ENCODE measurements at regions not wholly inside any gene's neighbourhood (a gene's known extent, or its start where the extent isn't known, plus 50 kb on each side); places are given as distances from the start of the nearest gene placed in this dataset.

DNA sequence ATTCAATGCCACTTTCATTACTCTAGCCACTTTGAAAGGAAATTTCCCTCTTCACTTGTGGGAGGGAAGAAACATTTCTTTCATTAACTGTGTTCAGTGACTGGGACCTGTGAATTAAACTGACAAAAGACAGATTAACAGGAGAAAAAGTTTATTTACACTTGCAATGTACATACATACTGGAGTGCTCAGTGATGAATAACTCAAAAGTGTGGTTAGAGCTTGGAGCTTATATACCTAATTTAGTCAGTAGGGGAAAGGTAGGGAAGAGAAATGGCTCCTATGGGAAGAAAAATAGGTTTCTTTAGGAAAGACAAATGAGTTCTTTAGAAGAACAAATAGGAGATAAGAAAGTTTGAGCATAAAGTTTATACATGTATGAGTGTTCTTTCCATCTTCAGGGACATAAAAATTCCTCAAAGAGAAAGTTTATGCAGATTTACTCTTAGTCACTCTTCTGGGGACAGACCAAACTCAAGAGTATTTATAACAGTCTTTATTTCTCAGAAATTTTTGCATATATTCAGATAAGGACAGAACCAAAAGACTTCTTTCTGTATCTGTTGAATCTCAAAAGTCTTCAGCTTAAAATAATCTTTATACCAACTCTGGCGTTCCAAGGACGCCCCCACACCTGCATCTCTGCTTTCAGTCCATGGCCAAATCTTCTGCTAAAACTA lies 120.0 kb upstream of the RAI14 start:
- no peaks in the 10 kb centered on the region for H3K36me3 Mint-ChIP-seq (ENCODE audit: low read depth)
- H3K9me3 Mint-ChIP-seq = no peaks in the 10 kb centered on the region
- no peak for DNase-seq
- H3K4me3 Mint-ChIP-seq = no peak overlapping the region
- ChIA-PET POLR2A (no interaction called here), CTCF (no interaction called here)
- H3K27me3 Mint-ChIP-seq = peaks cover 20% of the 10 kb centered on the region
- H3K4me1 Mint-ChIP-seq = peaks cover 8% of the 10 kb centered on the region
- no peak overlapping the region for H3K27ac Mint-ChIP-seq

DNA sequence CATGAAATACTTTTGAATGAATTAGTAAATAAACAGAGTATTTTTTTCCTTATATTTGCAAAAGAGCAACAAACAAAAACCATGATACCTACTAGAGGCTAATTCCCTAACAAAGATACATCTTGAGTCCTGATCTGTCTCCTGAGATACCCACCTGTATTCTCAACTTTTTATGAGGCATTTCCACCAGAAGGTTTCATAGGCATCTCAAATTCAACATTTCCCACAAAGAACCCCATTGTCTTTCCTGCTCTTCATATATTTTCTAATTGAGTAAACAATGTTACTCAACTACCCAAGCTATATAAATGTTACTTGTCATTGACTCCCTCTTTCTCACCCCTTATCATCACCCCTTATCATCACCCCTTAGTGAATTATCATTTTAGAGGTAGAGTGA lies 119.4 kb upstream of the RAI14 start:
- Mint-ChIP-seq H3K27me3 (peaks cover 20% of the 10 kb centered on the region), H3K27ac (no peak overlapping the region), H3K9me3 (no peaks in the 10 kb centered on the region), H3K4me1 (peaks cover 8% of the 10 kb centered on the region), H3K4me3 (no peak overlapping the region), H3K36me3 (ENCODE audit: low read depth) (no peaks in the 10 kb centered on the region)
- CTCF ChIA-PET = no interaction called here
- POLR2A ChIA-PET = no interaction called here
- no peak for DNase-seq

GRCh38 chr5:34538026-34538672 lies 118.0 kb upstream of the RAI14 start:
- DNase-seq = no peak
- ChIA-PET CTCF (interaction anchor here (0.6 kb wide), 1 partner anchor 53 kb away, joined by 3 read pairs; no protein-coding TSS in a partner anchor), POLR2A (no interaction called here)
- Mint-ChIP-seq H3K36me3 (ENCODE audit: low read depth) (no peaks in the 10 kb centered on the region), H3K27ac (no peak overlapping the region), H3K27me3 (peaks cover 22% of the 10 kb centered on the region), H3K4me1 (peaks cover 8% of the 10 kb centered on the region), H3K9me3 (no peaks in the 10 kb centered on the region), H3K4me3 (no peak overlapping the region)

GRCh38 chr5:34539183-34539582 lies 116.9 kb upstream of the RAI14 start:
- ChIA-PET POLR2A (no interaction called here), CTCF (no interaction called here)
- H3K36me3 Mint-ChIP-seq (ENCODE audit: low read depth) = no peaks in the 10 kb centered on the region
- peaks cover 24% of the 10 kb centered on the region for H3K27me3 Mint-ChIP-seq
- peaks cover 3% of the 10 kb centered on the region for H3K9me3 Mint-ChIP-seq
- H3K27ac Mint-ChIP-seq = no peak overlapping the region
- H3K4me1 Mint-ChIP-seq = peaks cover 3% of the 10 kb centered on the region
- no peak for DNase-seq
- no peak overlapping the region for H3K4me3 Mint-ChIP-seq

- Mint-ChIP-seq H3K4me1 (no peaks in the 10 kb centered on the region), H3K27me3 (peaks cover 21% of the 10 kb centered on the region), H3K4me3 (no peak overlapping the region), H3K9me3 (peaks cover 9% of the 10 kb centered on the region), H3K36me3 (ENCODE audit: low read depth) (no peaks in the 10 kb centered on the region), H3K27ac (no peak overlapping the region)
- DNase-seq = no peak
- ChIA-PET CTCF (interaction anchor here (0.6 kb wide), 1 partner anchor 1574 kb away, joined by 3 read pairs; no protein-coding TSS in a partner anchor), POLR2A (no interaction called here)
Observed at GRCh38 chr5:34541067-34541466, 115.1 kb upstream of the RAI14 start.

- POLR2A ChIA-PET = no interaction called here
- no peak for DNase-seq
- CTCF ChIA-PET = no interaction called here
- Mint-ChIP-seq H3K9me3 (peaks cover 12% of the 10 kb centered on the region), H3K4me1 (no peaks in the 10 kb centered on the region), H3K27me3 (peaks cover 19% of the 10 kb centered on the region), H3K27ac (no peak overlapping the region), H3K36me3 (ENCODE audit: low read depth) (no peaks in the 10 kb centered on the region), H3K4me3 (no peak overlapping the region)
Observed at GRCh38 chr5:34542818-34543217, 113.3 kb upstream of the RAI14 start.

GRCh38 chr5:34543687-34544086 lies 112.4 kb upstream of the RAI14 start:
- CTCF ChIA-PET = no interaction called here

DNA sequence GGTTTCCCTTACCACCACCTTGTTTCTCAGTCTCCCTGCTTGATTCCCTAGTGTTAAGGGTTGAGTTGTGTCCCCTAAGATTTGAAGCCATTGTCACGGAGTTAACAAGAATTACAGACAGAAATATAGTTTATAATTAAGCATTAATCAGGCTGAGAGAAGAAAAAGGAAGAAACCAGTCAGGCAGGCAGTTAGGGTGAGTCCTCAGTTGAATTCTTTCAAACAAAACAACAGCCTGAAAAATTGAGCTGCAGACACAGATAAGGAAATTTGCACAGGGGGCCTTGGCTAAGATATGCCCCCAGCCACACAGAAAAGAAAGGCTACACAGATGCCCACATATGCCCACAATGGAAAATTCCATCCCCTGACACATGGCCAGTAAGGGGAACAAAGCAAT lies 111.7 kb upstream of the RAI14 start:
- H3K27ac Mint-ChIP-seq = no peak overlapping the region

More at GRCh38 chr5:34543687-34544086, 112.4 kb upstream of the RAI14 start:
- H3K4me3 Mint-ChIP-seq = no peak overlapping the region
- H3K27me3 Mint-ChIP-seq = peaks cover 16% of the 10 kb centered on the region
- H3K4me1 Mint-ChIP-seq = no peaks in the 10 kb centered on the region
- POLR2A ChIA-PET = no interaction called here
- no peak for DNase-seq
- H3K36me3 Mint-ChIP-seq (ENCODE audit: low read depth) = no peaks in the 10 kb centered on the region
- peaks cover 12% of the 10 kb centered on the region for H3K9me3 Mint-ChIP-seq
- H3K27ac Mint-ChIP-seq = no peak overlapping the region

GRCh38 chr5:34545164-34545563 lies 111.0 kb upstream of the RAI14 start:
- ChIA-PET CTCF (no interaction called here), POLR2A (no interaction called here)
- Mint-ChIP-seq H3K36me3 (ENCODE audit: low read depth) (no peaks in the 10 kb centered on the region), H3K4me3 (no peak overlapping the region), H3K4me1 (no peaks in the 10 kb centered on the region), H3K27ac (no peak overlapping the region), H3K9me3 (peaks cover 12% of the 10 kb centered on the region), H3K27me3 (peaks cover 6% of the 10 kb centered on the region)
- no peak for DNase-seq

More for the DNA sequence above, 111.7 kb upstream of the RAI14 start:
- Mint-ChIP-seq H3K4me1 (no peaks in the 10 kb centered on the region), H3K4me3 (no peak overlapping the region), H3K36me3 (ENCODE audit: low read depth) (no peaks in the 10 kb centered on the region), H3K9me3 (peaks cover 12% of the 10 kb centered on the region), H3K27me3 (peaks cover 12% of the 10 kb centered on the region)
- DNase-seq = no peak
- CTCF ChIA-PET = no interaction called here
- POLR2A ChIA-PET = no interaction called here

DNA sequence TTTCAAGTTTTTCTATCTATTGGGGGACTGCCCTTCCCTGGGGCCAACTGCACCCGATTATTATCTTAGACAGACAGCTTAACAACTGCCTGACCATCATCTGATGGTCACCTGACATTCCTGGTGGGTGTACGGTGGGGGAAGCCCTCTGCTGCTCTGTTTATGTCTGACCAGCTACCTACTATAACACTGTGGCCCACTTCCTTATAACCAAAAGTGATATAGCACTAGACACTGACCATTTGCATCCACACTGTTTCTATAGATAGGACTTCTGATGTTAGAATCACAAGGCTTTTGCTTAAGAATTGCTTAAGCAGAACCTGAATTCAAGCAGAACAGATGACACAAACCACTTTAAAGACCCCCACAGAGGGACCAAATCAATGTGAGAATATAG lies 110.5 kb upstream of the RAI14 start:
- H3K4me3 Mint-ChIP-seq = no peak overlapping the region
- ChIA-PET CTCF (interaction anchor here (0.6 kb wide), 1 partner anchor 26 kb away, joined by 3 read pairs; no protein-coding TSS in a partner anchor), POLR2A (no interaction called here)
- DNase-seq = no peak
- no peaks in the 10 kb centered on the region for H3K36me3 Mint-ChIP-seq (ENCODE audit: low read depth)
- no peaks in the 10 kb centered on the region for H3K4me1 Mint-ChIP-seq
- no peak overlapping the region for H3K27ac Mint-ChIP-seq
- peaks cover 12% of the 10 kb centered on the region for H3K9me3 Mint-ChIP-seq
- H3K27me3 Mint-ChIP-seq = peaks cover 6% of the 10 kb centered on the region

DNA sequence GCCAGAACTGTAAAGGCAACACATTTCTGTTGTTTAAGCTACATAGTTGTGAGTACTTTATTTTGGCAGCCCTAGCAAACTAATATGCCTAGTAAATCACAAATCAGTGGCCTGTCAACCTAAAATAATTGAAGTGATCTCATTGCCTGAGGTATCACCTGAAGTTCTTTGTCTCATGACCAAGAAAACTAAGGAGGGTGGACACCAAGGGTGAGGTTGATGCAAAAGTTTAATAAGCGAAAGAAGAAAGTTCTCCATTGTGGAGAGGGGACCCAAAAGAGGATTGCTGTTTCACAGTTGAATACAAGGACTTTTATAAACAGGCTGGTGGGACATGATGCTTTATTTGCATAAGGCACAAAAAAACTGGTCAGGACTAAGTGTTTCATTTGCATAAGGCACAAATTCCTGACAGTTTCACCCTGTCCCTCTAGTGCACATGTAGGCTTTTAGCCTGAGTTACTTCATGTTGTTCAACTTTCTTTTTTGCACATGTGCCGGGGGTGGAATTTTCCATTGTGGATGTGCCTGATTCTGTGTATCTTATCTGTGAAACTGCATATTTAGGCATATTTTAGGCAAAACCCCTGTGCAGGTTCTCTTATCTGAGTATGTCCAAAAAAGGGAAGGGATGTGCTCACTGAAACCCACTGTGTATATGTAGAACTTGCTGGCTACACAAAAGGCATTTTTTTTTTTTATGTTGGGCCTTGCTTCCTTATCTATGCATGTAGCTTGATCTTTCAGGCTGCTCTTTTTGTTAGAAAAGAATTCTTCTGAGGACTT lies 108.6 kb upstream of the RAI14 start:
- peaks cover 12% of the 10 kb centered on the region for H3K9me3 Mint-ChIP-seq
- peaks cover 6% of the 10 kb centered on the region for H3K27me3 Mint-ChIP-seq
- DNase-seq = no peak
- H3K4me3 Mint-ChIP-seq = no peak overlapping the region
- no peaks in the 10 kb centered on the region for H3K36me3 Mint-ChIP-seq (ENCODE audit: low read depth)
- no peak overlapping the region for H3K27ac Mint-ChIP-seq
- POLR2A ChIA-PET = no interaction called here
- no peaks in the 10 kb centered on the region for H3K4me1 Mint-ChIP-seq
- CTCF ChIA-PET = no interaction called here

DNA sequence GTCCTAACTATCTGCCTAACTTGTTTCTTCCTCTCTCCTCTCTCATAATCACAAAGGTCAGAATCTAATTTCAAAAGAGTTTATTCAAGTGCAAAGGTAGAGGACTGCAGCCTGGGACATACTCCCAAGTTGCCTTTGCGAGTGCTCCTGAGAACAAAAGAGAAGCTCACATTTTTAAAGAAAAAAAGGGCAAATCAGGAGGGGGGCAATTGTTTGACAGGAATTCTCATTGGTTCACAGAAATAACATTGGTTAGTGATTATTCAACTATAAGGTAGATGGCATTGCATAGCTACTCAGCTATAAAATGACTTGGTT lies 108.1 kb upstream of the RAI14 start:
- POLR2A ChIA-PET = no interaction called here
- CTCF ChIA-PET = no interaction called here
- no peak overlapping the region for H3K4me3 Mint-ChIP-seq
- no peaks in the 10 kb centered on the region for H3K4me1 Mint-ChIP-seq
- H3K9me3 Mint-ChIP-seq = peaks cover 12% of the 10 kb centered on the region
- H3K27ac Mint-ChIP-seq = no peak overlapping the region
- peaks cover 5% of the 10 kb centered on the region for H3K27me3 Mint-ChIP-seq
- no peaks in the 10 kb centered on the region for H3K36me3 Mint-ChIP-seq (ENCODE audit: low read depth)
- DNase-seq = no peak

DNA sequence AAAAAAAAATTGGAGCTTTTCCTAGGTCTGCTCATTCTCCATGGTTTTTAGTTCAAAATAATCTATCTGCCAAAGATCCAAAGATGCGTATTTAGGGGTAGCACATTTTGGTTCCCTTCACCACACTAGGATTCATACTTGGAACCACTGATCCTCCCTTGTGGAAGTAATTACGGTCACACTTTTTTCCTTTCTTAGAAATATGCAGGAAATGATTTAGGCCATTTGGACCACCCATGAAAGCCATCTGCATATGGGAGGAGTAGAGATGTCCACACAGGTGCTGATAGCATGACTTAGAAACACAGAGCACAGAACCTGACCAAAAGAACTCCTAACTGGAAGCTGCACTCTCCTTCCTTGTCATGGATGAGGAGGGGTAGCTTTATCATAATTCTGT lies 105.9 kb upstream of the RAI14 start:
- Mint-ChIP-seq H3K27ac (no peak overlapping the region), H3K9me3 (peaks cover 2% of the 10 kb centered on the region), H3K27me3 (peaks cover 2% of the 10 kb centered on the region), H3K4me3 (no peak overlapping the region), H3K4me1 (no peaks in the 10 kb centered on the region), H3K36me3 (ENCODE audit: low read depth) (no peaks in the 10 kb centered on the region)
- ChIA-PET POLR2A (no interaction called here), CTCF (no interaction called here)
- DNase-seq = no peak

Data from activated CD4-positive, alpha-beta T cell treated with anti-CD3 and anti-CD28 coated beads, Interleukin-2, amount 10 ng/mL, durations not matched to agents 7 days and 5 days (primary cell).